Retinal pigment epithelial cell (primary cell): ENCODE measurements at regions not wholly inside any gene's neighbourhood (a gene's known extent, or its start where the extent isn't known, plus 50 kb on each side); places are given as distances from the start of the nearest gene placed in this dataset.
A peak's percentile ranks its signal among the peaks of the same experiment; 100 is the strongest.
"Not testable (repeated sequence)": the region's sequence is repeated elsewhere in the genome, so short reads cannot be mapped to it uniquely, and the experiment has no call there.

Experiments used
- DNase-seq: peaks from one replicate; pipeline ENCODE4 v3.0.0-alpha.2; 2010; ENCODE audit warnings: low read depth
- H3K4me3 ChIP-seq: 2 replicates; pipeline ENCODE4 v1.5.1; 2011; ENCODE audit warnings: mild to moderate bottlenecking, low read length, control low read depth, moderate library complexity
- CTCF ChIP-seq: conservative IDR thresholded peaks from 2 replicates; pipeline ENCODE4 v1.5.1; 2011; ENCODE audit warnings: low read depth, low read length, control low read depth, inconsistent platforms

GRCh38 chr17:77049440-77049839, 91.3 kb upstream of the SEC14L1 start:
- peak; percentile 28 for TF ChIP-seq CTCF

GRCh38 chr17:77050901-77051300, 89.9 kb upstream of the SEC14L1 start:
- H3K4me3 ChIP-seq, DNase-seq: not testable (repeated sequence)

More at GRCh38 chr17:77049440-77049839, 91.3 kb upstream of the SEC14L1 start:
- H3K4me3 ChIP-seq: no peak overlapping the region
- DNase-seq: no peak

DNA sequence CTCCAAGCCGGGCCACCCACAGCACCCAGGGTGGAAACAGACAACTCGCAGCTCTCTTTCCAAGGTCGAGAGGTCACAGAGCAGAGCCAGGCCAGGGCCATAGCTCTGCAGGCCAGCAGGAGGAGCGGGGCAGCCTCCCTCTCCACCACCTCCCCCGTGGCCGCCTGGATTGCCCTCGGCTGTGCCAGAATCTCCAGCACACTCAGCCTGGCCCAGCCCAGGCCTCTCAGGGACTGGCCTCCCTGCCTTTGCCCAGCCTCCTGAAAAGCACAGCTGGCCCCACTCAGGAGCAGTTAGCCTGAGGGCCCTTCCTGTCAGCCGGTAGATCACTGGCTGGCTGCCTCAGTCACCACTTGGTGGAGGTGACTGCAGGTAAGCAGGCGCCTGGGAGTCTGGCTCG, 85.8 kb upstream of the SEC14L1 start:
- TF ChIP-seq CTCF: no peak
- no peak overlapping the region for H3K4me3 ChIP-seq
- no peak for DNase-seq

DNA sequence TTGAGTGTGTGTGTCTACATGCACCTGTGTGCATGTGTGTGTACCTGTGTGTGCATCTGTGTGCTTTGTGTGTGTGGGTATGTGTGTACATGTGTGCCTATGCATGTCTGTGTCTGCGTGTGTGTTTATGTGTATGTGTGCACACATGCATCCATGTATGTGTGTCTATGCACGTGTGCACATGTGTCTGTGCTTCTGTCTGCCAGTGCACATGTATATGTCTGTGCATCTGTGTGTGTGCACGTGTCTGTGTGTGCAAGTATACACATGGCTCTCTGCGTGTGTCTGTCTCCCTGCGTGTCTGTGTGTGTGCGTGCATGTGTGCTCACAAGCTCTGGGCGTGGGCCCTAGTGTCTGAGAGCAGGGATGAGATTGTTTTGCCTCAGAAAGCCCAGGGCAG, 85.3 kb upstream of the SEC14L1 start:
- no peak for TF ChIP-seq CTCF
- DNase-seq: no peak
- no peak overlapping the region for H3K4me3 ChIP-seq

DNA sequence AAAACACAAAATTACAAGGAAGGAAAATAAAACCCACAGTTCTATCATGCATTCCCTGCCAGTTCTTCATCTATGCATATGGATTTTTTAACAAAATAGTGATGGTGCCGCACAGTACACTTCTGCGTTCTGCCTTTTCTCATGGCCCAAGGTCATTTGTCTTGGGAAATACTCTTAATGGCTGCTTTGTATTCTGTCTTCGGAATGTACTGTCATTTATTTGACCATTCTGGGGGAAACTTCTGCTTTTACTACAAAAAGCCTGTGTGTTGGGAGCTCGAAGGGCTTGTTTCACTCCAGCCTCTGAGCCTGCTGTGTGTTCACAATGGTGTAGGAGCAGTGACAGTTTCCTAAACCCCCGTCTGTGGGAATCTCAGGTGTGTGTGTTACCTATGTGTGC, 82.8 kb upstream of the SEC14L1 start:
- no peak for DNase-seq
- H3K4me3 ChIP-seq: no peak overlapping the region
- TF ChIP-seq CTCF: no peak

DNA sequence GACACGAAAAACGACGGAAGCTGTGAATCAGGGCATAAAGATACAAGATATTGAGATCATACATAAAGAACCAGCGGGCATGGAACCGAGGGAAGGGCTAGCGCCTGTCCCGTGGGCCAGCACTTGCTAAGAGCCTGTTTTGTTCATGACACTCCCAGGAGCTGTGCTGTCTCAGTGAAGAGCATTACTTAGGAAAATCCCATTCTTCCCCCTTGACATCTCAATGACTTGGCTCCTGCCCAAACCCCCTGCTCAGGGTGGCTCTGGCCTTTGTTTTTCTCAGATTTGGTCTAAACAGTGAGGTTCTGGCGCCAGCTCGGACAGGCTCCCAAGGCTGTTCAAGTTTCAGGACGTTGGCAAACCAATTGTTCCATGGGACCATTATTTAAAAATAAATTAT, 79.1 kb upstream of the SEC14L1 start:
- no peak for DNase-seq
- no peak for TF ChIP-seq CTCF
- H3K4me3 ChIP-seq: no peak overlapping the region

DNA sequence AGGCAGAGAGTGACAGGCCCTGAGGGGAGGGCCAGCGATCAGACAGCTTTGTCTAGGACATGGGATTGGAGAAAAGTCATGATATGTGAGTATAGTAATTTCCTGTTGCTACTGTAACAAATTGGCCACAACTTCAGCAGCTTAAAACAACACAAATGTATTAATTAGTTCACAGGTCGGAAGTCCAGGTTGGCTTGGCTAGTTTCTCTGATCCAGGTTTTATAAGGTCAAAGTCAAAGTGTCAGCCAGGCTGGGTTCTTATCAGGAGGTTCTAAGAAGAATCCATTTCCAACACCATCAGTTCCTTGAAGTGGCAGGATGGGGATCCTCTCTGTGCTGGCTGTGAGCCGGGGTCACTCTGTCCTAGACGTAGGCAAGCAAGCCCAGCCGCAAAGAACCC, 76.2 kb upstream of the SEC14L1 start:
- H3K4me3 ChIP-seq: no peak overlapping the region
- no peak for DNase-seq
- no peak for TF ChIP-seq CTCF

- no peak overlapping the region for H3K4me3 ChIP-seq
- TF ChIP-seq CTCF: no peak
- DNase-seq: no peak
These were observed 74.6 kb upstream of the SEC14L1 start for GRCh38 chr17:77066165-77066564.
